NCI-H510A (cell line): ENCODE measurements at regions not wholly inside any gene's neighbourhood (a gene's known extent, or its start where the extent isn't known, plus 50 kb on each side); places are given as distances from the start of the nearest gene placed in this dataset.
A peak's percentile ranks its signal among the peaks of the same experiment; 100 is the strongest.

Experiments used
- DNase-seq: peaks from one replicate; lab custom pipeline; 2025; lab: John Stamatoyannopoulos, UW

DNA sequence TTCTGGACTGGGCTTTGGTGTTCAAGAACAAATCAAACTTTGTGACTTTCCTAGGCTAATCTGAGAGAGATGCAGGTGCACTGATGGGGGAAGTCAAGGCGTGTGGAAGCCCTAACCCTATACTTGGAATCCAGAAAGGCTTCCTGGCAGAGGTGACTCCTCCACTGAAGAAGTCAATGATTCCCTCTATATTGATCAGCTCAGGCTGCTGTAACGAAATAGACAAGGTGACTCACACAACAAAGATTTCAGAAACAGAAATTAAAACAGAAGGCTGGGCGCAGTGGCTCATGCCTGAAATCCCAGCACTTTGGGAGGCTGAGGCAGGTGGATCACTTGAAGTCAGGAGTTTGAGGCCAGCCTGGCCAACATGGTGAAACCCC, 69.6 kb upstream of the GGTA1 start:
- no peak for DNase-seq

DNA sequence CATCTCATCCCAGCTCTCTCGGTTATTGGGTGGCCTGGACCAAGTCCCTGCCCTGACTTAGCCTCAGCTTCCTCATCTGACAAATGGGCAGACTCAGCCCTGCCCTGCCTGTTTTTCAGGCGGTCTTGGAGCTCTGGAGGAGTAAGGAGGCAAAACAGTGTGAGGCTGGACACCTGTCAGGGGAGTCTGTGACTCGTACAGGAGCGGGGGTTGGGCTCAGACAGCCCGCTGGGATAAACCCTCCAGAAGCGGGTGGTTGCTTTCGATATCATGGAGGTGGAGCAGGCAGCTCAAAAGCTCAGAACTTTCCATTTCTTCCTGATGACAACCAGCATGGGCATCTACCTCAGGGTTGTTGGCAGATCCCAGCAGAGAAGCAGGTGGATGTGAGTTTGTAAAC, 72.9 kb upstream of the GGTA1 start:
- no peak for DNase-seq

DNA sequence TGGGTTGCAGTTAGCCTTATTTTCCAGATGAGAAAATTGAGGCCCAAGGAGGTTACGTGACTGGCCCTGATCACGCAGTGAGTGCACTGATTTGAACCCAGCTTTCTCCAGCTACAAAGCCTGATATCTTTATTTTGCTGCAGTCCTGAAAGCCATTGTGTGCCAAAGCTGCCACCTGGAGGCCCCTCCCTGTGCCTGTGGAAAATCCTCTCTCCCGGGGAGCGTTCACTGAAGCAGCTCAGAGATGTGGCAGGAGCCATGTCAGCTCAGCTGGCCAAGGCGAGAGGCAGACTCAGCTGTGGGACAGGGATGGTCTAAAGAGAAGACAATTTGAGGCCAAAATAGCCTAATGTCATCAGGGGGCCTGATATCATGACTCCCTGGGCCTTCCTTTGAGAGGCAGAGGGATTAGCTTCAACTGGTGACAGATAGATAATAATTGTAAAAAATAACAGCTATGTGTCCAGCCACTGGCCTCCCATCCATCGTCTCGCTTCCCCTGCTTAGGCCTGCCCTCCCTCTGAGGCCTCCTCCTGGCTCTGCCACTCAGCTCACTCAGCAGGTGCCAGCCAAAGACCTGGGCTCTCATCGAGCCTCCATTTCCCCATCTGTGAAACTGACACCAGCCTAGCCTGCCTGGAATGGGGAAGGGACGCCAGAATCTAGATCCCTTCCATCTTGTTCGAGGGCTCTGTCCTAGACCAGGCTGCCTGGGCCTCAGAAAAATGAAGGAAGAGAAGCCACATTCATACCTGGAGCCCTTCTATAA, 74.3 kb upstream of the GGTA1 start:
- DNase-seq: no peak

DNA sequence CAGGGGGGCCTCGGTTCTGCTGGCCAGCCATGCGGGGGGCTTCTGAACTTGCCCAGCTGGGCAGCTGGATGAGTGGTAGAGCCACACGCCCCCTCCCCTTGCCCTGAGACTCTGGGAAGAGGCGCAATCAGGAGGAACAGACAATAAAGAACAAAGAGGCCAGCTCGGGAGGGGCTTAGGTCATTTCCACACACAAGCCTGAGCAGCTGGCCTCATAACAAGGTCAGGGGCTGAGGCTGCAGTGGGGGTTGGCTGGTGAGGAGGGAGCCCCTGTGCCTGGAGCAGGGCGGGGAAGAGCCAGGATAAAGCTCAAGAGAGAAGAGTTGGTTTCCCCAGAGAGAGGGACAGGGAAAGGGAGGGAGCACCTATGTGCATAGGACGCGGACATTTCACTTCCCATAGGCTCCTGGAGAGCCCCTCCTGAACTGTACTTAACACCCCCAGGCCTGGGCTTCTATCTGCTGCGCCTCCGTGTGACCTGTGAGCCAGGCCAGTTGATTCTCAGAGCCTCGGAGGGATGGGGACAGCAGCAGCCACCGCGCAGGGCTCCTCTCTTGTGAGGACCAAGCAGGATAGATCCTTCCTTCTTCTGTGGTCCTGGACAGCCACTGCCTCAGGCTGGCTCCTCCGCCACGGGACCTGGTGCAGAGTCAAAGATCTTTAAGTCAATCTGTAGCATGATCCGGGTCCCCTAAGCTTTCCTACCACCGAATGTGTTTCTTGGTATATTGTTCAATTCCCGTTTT, 75.3 kb upstream of the GGTA1 start:
- no peak for DNase-seq

DNA sequence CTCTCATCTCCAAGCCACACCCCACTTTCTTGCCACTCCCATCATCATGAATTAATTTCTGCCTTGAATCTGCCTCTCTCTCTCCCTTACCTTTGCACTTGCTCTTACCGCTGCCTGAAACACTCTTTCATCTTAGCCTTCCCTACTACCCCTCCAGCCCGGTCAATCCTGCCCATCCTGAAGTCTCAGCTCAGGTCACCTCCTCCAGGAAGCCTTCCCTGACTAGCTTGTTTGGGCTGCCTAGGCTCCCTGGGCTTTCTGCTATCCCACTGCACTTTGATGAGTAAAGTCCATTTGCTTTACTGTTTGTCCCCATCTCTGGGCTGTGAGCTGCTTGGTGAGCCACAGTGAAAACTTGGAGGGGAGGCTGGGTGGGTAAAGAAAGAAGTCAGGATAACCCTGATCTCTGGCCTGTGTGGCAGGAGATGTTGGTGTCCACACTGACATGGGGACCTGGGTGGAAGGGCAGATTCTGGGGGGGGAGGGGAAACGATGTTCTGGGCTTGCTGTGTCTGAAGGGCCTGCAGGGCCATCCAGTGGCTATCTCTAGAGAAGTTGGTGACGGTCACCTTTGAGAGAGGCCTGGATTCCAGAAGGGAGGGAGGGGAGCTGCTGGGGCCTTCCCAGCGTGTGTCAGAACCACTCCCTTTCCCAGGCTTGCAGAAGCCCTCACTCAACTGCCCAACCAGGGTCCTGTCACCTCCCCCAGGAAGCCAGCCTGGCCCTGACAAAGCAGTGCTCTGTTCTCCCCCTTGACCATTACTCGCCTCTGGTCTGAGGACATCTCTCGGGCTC, 75.0 kb upstream of the DAB2IP start:
- no peak for DNase-seq

DNA sequence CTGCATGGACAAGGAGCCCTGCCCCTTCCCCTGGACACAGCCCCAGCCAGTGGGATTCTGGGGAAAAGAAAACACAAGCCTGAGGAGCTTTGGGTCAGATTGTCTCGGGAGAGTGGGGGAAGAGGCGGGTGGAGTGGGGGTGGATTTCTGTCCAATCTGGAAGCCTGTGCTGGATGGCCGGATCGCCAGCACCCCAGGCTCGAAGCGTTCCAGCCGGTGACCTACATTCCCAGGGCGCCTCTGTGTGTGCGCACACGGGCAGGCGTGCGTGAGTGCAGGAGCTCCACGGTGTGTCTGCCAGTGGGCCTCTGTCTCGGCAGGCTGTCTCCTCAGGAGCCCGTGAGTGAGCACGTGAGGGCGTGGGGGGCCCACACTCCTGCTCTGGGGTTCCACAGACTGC, 74.3 kb upstream of the DAB2IP start:
- no peak for DNase-seq

DNA sequence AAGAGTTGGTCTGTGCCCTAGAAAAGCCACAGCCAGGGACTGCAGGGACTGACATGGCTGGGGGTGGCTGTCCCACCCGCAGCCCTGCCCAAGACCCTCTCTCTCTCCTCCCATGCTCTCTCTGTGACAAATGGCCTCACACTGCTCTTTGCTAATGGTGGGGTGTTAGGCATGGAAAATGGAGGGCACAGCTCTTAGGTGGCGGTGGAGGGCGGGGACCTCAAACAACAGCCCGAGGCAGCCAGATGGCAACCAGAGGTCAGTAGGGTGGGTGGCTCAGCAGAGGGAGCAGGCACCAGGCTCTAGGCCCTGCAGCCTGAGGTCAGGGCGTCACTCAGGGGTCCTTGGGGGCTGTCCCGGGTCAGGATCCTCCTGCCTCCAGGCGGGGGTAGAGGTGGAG, 73.9 kb upstream of the DAB2IP start:
- no peak for DNase-seq

DNA sequence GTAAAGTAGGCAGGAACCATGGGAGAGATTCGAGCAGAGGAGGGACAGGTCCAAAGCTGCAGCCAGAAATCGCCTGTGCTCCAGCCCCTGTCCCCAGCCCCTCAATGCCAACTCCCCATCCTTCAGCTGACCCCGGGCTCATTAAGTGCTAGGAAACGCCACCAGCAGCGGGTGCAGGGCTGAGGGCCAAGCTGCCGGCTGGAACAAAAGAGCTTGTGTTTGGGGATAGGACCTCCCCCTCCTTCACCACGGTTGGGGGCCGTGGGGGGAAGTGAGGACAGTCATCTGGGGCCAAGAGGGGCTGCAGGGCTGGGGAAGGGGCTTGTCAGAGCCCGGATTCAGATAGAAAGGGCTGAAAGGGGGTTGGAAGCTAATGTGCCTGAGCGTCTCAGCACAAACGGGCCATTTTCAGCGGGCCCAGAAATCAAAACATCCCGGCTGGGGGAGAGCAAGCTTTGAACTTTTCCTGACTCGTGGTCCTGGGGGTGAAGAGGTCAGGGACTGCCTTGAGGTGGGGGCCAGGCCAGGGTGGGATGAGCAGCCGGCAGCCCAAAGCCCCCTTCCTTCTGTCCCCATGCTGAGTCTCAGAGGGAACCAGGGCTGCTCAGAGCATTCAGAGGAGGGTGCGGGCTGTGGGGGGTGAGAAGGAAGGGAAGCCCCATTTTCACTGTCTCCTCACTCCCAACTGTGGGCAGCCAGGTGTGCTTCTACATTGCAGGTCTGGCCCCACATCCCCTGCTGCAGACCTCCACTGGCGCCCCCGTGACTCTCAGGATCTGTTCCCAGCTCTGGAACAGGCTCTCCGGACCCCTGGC, 69.4 kb upstream of the DAB2IP start:
- no peak for DNase-seq

DNA sequence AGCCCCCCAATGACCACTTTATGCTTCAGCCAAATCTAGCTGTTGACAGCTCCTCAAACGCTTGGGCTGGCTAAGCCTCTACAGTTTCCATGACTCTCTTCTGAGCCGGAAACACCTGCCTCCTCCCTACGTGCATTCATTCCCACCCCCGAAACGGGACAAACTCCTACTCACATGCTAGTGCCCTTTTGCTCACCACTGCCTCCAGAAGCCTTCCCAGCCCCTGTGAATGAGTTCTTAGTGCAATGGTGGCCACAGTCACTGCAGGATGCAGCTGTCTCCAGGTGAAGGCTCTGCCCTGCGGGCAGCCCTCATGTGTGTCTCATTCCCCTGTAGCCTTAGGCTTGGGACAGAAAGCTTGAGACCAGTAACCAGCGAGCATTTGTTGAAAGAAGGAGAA, 68.8 kb upstream of the DAB2IP start:
- DNase-seq: no peak

DNA sequence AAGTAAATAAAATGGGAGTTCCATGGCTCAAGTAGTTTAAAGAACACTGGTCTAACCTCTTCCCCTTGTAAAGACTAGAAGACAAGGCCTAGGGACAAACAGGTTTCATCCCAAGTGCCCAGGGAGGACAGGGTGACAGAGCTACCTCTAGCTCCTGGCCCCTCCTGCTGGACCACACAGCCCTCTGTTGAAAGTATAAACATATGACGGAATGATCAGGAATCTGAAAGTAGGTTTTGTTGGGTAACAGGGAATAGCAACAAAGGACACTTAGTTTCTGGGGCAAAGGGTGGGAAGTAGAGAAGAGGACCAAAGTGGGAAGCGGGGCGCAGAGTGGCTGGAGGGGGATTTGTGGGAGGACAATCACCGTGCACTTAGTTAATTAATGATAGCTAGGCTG, 67.0 kb upstream of the DAB2IP start:
- no peak for DNase-seq

DNA sequence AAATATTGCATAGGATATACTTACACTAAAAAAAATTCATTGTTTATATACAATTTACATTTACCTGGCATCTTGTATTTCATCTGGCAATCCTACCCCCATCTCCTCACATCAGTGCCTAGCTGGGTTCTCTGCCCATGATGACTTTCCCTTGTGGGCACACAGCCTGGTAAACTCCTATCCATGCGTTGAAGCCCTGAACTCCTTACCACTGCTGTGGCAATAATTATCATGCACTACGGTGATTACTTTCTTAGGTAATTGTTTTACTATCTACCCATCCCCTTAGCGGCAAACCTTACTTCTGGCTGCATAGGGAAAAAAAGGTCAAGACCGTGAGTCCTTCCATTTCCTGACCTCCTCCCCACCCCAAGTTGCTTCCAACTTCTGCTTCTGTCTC, 63.6 kb upstream of the DAB2IP start:
- DNase-seq: no peak

DNA sequence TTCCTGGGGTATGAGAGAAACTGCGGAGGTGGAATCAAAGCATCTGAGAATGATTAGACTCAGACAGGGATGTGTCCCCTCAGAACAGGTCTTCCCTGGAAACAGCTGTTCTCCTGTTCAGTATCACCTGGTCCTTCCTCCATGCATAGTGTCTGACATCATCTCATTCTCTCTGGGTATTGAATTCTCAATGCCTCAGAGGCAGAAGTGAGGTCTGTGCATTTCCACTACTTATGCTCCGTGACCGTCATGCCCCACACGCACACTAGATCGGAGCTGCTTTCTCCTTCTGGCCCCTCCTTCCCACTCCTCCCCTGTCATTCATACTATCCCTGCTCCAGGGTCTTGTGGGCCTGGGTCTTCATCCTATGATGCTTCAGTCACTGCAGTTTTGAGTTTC, 61.4 kb upstream of the DAB2IP start:
- no peak for DNase-seq

DNA sequence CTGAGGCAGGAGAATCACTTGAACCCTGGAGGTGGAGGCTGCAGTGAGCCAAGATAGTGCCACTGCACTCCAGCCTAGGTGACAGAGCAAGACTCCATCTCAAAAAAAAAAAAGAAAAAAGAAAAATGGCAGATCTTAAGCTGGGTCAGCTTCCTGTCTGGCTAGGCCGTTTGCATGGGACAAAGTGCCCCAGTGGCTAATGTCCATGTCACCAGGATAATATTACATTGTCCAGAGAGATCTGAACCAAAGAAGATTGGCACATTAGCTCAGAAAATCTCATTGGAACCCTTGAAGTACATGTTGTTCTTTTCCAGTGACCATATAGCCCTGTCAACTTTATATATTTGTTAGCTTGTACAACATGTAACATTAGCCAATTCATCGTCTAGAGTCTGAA, 59.2 kb upstream of the DAB2IP start:
- DNase-seq: no peak

DNA sequence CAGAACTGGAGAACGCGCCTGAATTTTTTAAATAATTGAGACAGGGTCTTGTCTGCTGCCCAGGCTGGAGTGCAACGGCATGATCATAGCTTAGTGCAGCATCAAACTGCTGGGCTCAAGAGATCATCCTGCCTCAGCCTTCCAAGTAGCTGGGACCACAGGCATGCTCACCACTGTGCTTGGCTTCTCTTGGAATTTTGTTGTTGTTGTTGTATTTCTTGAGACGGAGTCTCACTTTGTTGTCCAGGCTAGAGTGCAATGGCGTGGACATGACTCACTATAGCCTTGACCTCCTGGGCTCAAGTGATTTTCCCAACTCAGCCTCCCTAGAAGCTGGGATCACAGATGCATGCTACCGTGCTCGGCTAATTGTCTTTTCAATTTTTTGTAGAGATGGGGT, 58.4 kb upstream of the DAB2IP start:
- DNase-seq: no peak

DNA sequence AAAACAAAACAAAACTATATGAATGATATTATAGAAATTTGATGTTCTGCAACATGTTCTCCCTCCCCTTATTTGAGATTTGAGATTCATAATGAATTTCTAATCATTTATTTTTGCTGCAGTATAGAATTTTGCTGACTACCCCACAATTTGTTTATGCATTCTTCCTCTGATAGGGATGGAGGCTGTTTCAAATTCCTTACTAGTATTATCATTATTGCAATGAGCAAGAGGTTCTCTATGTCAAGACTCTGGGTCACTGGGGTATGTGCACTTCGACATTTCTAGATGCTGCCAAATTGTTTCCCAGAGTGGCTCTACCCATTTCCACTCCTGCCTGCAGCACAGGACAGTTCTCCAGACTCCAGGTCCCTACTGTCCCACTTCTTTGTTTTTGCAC, 54.9 kb upstream of the DAB2IP start:
- no peak for DNase-seq

DNA sequence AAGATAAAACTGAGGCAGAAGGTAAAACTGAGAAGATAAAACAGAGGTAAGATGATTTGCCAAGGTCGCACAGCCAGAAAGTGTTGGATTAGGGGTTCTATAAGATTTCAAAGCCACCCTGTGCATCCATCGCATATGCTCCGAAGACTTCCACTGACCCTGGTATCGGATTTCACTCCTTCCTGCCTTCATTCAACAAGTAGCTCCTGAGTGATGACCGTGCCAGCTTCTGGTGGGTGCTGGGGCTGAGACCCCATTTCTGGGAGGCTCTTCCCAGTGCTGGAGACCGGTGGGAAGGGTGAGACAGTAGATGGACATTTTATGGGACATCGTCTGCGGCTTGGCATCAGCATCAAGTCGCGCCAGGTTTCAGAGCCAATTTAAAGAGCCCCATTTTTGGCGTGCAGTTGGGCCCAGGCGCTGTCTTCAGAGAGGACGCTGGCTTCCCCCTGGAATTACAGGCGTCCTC, 53.7 kb upstream of the DAB2IP start:
- no peak for DNase-seq

DNA sequence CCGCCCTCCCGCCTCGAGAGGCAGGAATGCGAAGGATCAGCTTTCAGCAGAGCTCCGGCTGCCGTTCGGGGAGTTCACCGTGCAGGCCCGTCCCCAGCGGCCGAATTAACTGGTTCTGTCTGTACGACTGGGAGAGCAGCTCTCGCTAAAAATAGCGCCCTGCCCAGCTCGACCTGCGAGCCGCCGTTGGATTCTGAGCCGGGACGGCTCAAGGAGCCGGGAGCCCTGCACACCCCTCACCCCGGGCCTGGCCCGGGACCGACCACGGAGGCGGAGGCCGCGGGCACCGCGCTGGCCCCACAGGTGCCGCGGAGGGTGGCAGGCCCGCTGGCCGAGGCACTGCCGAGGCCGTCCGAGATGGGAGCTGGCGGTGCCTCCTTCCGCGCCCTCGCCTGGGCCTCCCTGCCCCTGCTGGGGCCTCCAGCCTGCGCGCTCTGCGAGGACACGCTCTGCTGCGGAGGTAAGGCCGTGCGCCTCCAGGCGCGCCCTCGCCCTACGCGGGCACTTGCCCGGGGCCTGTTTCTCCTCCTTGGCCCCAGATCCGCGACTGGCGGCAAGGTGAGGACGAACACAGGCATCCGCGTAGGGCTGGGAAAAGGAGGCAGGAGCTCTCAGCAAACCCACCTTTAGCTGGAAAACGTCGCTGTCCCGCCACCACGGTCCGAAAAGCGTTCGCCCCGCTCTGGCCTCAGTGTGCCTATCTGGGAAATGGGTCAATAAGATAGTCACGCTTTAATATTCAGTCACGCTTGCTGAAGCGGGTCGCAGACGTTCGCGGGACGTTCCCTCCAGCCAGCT, 53.1 kb upstream of the DAB2IP start:
- peak; percentile 76 for DNase-seq

DNA sequence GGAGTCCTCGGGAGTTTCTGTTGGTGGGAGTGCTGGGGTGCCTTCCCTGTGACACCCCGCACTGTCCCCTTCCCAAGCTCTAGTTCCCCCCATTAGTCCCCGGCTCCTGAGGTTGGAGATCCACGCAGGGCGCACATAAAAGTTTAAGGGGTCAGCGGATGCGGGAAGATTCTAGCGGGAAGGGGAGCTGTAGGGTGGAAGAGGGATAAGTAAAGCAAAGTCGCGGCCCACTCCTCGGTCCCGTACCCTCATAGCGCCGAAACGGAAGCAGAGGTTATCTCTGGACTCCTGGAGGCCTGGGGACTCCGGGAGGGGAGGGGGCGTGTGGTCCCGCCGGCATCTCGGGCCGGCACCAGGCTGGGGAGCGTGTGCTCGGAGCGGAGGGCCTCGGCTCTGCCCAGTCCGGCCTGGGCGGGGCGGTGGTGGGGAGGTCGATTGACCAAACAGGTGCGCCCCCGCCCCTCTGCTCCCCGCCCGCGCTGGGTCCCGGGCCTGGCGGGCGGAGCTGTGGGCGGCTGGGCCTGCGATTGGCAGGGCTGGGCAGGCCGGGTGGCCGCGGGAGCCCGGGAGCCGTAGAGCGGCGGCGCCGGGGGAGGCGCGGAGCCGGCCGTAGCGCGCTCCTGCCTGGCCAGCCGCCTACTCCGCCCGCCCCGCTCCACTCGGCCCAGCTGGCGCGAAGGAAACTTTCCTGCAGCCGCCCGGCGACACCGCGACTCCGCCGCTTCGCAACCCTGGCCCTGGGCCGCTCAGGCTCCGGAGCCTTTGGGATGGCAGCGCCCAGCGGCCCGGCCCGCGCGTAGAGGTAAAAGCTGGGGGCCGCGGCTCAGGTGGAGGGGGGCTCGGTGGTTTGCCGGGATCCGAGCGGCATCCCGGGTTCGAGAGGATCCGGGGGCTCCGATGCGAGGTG, 52.2 kb upstream of the DAB2IP start:
- peak; percentile 59 for DNase-seq

DNA sequence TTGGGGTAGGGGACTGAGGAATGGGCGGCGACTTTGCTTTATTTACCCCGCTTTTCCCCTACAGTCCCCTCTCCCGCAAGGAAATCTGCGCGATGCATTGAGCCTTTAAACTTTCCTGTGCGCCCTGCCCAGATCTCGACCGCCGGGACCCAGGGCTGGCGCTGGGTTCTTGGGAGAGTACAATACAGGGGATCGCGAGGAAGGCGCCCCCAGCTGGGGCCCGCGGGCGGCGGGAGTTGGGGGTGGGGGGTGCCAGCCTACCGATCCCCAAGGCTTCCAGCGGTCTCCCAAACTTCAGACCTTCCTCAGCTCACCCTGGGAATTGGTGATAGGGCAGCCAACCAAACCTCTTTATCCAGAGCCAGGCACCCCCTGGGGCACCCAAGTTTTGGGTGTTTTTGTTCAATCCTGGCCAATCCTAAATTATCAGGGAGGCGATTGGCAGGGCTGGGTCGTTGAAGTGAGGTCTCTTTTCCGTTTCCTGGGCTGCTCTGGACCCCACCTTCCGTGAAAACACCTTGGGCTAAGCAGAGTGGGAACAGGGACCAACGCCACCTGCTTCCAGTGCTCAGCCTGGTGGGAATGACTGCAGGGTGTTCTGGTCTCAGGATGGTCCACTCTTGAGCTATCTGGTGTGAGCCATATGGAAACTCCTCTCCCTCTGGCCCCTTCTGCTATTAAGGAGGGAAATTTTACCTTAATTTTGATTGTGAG, 51.4 kb upstream of the DAB2IP start:
- DNase-seq: no peak
